GM19238 (cell line): ENCODE measurements at regions not wholly inside any gene's neighbourhood (a gene's known extent, or its start where the extent isn't known, plus 50 kb on each side); places are given as distances from the start of the nearest gene placed in this dataset.

Experiments used
- DNase-seq: peaks from one replicate; pipeline ENCODE4 v3.0.0; 2011; ENCODE audit warnings: low spot score; ENCODE audit not compliant: insufficient read length

DNA sequence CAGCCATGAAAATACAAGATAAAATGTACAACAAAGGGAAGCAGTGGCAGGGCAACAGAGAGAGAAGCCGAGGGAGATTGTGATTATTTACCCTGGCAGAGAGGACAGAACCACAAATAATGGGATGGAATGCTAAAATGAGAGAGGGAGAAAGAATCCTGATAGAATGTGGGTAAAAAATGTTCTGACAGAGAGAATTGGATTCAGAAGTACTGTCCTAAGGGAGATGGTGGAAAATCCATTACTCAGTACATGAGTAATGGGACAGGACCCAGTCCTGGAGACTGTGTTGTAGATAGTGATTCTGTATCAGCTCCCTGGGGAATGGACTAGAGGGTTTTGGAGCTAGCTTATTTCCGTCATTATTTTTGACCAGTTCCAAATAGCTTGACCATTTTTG, 831.5 kb downstream of the MAT2B start:
- DNase-seq: no peak

- no peak for DNase-seq
Measured at GRCh38 chr5:164341056-164341619, 835.7 kb downstream of the MAT2B start.

DNA sequence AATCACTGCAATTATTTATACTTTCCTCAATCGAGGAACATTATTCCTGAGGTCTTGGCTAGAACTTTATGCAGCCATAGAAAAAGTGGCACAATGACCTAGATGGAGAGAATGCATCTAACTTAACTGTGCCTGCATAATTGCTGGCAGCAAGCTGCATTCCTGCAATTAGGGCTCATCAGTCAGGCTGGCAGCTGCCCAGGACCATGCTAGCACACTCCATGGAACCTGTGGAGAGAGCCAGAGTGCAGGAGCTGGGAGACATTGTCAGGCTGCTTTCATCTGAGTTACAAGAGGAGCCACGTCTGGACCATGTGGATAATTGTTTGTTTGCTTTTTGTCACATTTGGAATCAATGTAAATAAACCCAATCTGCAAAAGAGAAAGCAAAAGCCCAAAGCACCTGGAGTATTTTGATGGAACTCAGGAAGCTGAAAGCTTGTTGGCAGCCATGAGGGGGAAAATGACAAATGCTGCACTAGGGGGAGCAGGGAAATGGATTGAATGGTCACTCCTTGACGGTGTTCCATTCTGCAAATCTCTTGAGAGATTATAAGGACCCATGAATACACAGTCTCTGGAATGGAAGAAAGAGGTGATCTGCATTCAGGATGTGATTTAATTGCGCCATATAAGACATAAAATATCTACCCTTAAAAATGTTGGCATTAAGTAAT, 839.9 kb downstream of the MAT2B start:
- DNase-seq: no peak

- no peak for DNase-seq
Measured at GRCh38 chr5:164345853-164346252, 840.4 kb downstream of the MAT2B start.

GRCh38 chr5:164346785-164347630, 841.6 kb downstream of the MAT2B start:
- DNase-seq: no peak

DNA sequence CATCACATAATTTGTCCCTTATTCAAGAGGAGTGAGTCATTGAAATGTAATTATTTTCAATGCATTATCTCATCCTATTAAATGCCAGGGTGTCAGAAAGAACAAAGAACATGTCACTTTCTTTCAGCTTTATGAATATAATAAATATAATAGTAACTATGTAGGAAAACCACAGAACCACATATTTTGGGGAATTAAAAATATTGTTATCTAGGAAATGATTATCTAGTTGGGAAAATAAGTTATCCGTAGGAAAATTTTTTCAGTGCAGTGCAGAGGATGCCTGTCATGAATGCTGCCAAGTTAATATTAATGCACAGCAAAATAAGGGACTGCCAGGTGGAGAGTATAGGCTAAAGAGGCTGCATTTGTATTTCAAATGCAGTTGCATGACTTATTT, 844.8 kb downstream of the MAT2B start:
- DNase-seq: no peak

GRCh38 chr5:164351245-164351834, 845.9 kb downstream of the MAT2B start:
- DNase-seq: no peak

DNA sequence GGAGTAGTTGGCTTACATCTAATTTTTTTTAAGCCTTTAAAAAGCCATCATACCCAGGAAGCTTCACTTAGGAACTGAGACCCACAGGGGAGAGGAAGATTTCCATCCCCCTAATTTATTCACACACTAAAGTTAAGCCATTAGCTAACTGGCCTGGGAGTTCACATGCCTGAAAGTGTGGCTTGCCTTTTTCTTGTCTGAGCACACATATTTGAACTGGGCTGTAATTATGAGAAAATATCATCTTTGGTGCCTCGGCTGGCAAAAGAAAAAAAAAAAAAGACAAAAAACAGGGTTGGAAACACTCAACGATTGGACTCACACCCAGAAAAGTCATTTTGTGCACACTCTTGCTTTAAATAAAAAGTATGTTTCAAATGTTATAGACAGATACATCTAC, 847.3 kb downstream of the MAT2B start:
- no peak for DNase-seq

DNA sequence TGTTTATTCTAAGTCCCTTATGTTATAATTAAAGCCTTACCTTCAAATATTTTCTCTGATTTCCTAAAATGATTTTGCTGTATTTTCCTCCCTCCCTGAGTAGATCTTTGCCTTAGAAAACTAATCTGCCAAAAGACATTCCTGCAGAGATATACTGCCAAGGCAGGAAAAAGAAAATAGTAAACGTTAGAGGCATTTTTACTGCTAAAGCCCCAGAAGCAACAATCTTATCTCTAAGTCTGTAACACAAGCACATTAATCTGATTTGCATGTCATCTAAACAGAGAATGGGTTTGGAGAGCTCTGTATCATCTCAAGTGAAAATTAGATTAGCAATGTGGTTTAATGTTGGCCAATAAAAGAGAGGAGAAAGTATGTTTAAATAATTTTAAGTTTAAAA, 847.7 kb downstream of the MAT2B start:
- no peak for DNase-seq

- DNase-seq: no peak
Measured at GRCh38 chr5:164354139-164354751, 848.8 kb downstream of the MAT2B start.

DNA sequence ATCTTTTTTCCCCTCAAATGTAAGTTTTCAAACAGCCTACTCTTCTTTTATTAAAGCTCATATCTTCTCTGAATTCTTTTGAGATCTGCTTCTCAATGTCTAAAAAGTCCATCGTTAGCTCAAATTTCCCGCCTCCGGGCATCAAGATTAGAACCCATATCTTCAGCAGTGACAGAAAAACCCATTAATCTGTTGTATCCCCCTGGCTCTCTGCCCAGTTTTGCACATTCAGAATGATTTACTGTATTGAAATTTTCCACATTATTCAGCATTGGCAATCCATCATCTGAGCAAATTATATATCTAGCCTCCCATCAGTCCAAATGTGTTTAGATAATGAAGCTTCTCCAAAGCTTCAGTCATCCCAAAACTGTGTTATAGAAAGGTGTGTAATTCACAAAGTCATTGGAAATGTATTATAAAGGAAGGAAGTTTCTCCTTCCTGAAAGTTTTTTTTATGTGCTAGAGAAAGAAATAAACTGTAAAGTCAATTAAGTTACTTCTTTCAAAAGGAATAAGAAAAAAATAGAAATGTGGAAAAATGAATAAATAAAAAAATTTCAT, 849.9 kb downstream of the MAT2B start:
- no peak for DNase-seq

GRCh38 chr5:164356790-164357189, 851.4 kb downstream of the MAT2B start:
- DNase-seq: no peak

DNA sequence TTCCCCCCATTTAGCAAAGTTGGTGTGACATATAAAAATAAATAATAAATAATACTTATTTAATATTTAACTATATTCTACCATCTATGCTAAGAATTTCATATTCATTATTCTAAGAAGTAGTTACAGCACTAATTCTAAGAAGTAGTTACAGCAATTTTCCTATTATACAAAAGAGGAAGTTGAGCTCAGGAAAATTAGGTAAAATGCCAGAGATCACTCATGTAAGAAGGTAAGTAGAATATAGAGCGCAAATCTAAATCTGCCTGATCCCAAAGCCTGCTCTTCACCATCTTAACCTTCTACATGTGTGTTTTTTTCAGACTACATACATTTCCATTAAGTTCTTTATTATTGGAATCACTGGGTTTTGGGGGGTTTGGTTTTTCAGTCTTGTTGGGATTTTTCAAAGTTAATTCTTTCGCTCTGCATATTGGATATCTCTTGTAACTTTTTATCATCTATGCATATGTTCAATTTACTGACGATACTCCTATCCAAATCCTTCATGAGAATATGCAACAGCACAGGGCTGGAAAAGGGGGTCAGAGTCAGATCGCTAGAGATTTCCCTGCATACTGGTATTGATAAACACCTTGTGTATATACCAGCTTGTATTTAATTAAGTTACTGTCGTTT, 852.1 kb downstream of the MAT2B start:
- no peak for DNase-seq

DNA sequence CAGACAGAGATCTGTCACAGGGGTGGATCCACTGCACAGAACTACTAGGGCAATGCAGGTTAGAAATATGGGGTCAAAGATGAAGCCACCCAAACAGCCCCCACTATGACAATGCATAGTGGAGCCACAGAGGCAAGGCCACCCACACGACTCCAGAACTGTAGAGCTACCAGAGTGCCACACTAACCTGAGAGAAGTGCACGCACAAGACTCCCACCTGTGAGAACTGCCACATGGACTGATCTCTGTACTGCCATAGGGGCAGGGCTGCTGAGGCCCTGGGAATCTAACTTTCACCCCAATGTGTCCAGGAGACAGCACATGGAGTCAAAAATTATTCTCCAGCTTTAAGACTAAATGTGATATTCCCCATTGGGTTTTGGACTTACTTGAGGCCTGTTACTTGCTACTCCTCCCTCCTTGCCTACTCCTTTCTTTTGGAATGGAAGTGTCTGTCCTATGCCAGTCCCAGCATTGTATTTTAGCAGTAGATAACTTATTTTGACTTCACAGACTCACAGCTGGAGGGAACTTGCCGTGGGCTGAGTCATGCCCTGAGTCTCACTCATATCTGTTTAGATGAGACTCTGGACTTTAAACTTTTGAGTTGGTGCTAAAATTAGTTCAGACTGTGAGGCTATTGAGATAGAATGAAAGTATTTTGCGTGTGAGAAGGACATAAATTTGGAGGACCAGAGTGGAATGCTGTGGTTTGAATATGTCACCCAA, 853.3 kb downstream of the MAT2B start:
- no peak for DNase-seq

- no peak for DNase-seq
Measured at GRCh38 chr5:164359260-164360255, 854.1 kb downstream of the MAT2B start.

DNA sequence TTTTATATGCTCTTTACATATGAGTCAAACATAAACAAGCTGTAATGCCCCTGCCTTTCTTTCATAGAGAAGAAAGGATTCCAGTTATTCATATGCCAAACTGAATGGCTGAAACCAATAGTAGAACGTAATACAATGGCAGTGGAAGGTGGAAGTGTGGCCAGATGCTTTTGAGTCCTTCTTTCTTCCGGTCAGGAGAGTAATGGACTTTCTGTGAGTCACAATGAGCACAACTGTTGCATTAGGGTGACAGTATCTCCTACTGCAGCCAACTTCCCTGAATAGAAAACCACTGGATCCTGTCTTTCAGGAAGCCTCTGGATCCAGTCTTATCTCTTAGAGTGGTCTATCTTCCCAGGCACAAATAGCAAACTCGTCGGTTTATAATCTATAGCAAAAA, 855.2 kb downstream of the MAT2B start:
- no peak for DNase-seq

DNA sequence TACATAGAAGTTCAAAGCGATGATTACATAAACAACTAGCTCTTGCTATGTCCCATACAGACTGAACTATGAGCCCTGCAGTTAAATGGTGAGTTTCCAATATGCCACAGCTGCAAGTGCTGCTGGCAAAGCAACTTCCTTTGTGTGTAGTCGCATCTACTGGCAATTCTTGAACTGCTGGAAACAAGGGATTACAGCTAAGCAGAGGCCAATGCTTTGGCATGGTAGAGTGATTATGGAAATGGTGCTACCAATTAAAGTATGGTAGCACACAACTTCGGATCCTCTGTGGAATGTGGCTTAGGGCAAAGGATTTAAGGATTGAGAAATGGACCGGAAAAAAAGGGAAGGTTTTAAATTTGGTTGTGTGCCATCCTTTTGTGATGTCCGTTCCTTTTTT, 856.6 kb downstream of the MAT2B start:
- no peak for DNase-seq

GRCh38 chr5:164362835-164363234, 857.4 kb downstream of the MAT2B start:
- no peak for DNase-seq
